SK-N-SH (cell line): ENCODE measurements at regions not wholly inside any gene's neighbourhood (a gene's known extent, or its start where the extent isn't known, plus 50 kb on each side); places are given as distances from the start of the nearest gene placed in this dataset.

ENCODE experiments used
- CTCF ChIA-PET: fragments of 300-600, 350-600 bp; formaldehyde crosslinking; extraction: SDS; loops from one replicate; lab custom pipeline; 2021; lab: Yijun Ruan, JAX
- POLR2A ChIA-PET: fragments of 350-600 bp; sonication (Branson Sonifier 250); formaldehyde crosslinking; extraction: SDS; loops from one replicate; lab custom pipeline; 2020; ENCODE audit warnings: antibody characterized with exemption, inconsistent platforms; lab: Yijun Ruan, JAX
- DNase-seq: peaks from one replicate; pipeline ENCODE4 v3.0.0; 2012
- H2AFZ ChIP-seq: fragments of 200-600 bp; sonication (generic); 2 replicates; pipeline ENCODE4 v1.8.1; 2016; ENCODE audit warnings: antibody characterized with exemption, mild to moderate bottlenecking, low read depth
- H3F3A ChIP-seq: fragments of 200-600 bp; sonication (generic); replicated peaks from 2 replicates; pipeline ENCODE3; 2016; ENCODE audit warnings: antibody characterized with exemption, mild to moderate bottlenecking; ENCODE audit not compliant: insufficient read depth
- H3K27ac ChIP-seq, 2 experiments: fragments of 200-500 bp in 1 of 2; fragments of 200-600 bp in 1 of 2; sonication (Bioruptor generic) in 1 of 2; sonication (generic), shearing (Covaris generic) in 1 of 2; 2 replicates each; pipeline versions ENCODE4 v1.5.1 to v1.6.1; 2014 to 2016; ENCODE audit warnings: low read depth in 2 of 2, inconsistent platforms in 1 of 2, low read length in 1 of 2, mild to moderate bottlenecking in 1 of 2, mixed read lengths in 1 of 2
- H3K27me3 ChIP-seq: fragments of 200-600 bp; sonication (generic), shearing (Covaris generic); 2 replicates; pipeline ENCODE4 v1.6.1; 2016; ENCODE audit warnings: mixed run types; ENCODE audit not compliant: insufficient read depth
- H3K36me3 ChIP-seq, 2 experiments: fragments of 200-500 bp in 1 of 2; fragments of 200-600 bp in 1 of 2; sonication (Bioruptor generic) in 1 of 2; sonication (generic) in 1 of 2; replicated peaks in 1 of 2; 2 replicates each; pipeline versions ENCODE3 to v1.5.1; 2014 to 2016; ENCODE audit warnings: low read length in 1 of 2, mild to moderate bottlenecking in 1 of 2; ENCODE audit not compliant: insufficient read depth in 2 of 2, control insufficient read depth in 1 of 2
- H3K4me1 ChIP-seq, 2 experiments: fragments of 200-500 bp in 1 of 2; fragments of 200-600 bp in 1 of 2; sonication (Bioruptor generic) in 1 of 2; sonication (generic), shearing (Covaris generic) in 1 of 2; 2 replicates each; pipeline versions ENCODE4 v1.5.1 to v1.6.1; 2014 to 2016; ENCODE audit warnings: low read depth in 1 of 2, low read length in 1 of 2, mixed run types in 1 of 2; ENCODE audit not compliant: insufficient read depth in 2 of 2, control insufficient read depth in 1 of 2
- H3K4me2 ChIP-seq: fragments of 200-600 bp; sonication (generic), shearing (Covaris generic); 2 replicates; pipeline ENCODE4 v1.6.1; 2017; ENCODE audit warnings: mixed run types
- H3K4me3 ChIP-seq, 2 experiments: fragments of 200-500 bp in 1 of 2; fragments of 200-600 bp in 1 of 2; sonication (Bioruptor generic) in 1 of 2; sonication (generic), shearing (Covaris generic) in 1 of 2; 2 replicates each; pipeline versions ENCODE4 v1.5.1 to v1.8.1; 2014 to 2016; ENCODE audit warnings: low read depth in 2 of 2, inconsistent platforms in 1 of 2, low read length in 1 of 2, mild to moderate bottlenecking in 1 of 2, mixed read lengths in 1 of 2, moderate library complexity in 1 of 2
- H3K79me2 ChIP-seq: fragments of 200-600 bp; sonication (generic); 2 replicates; pipeline ENCODE4 v1.8.1; 2017; ENCODE audit warnings: mild to moderate bottlenecking; ENCODE audit not compliant: insufficient read depth
- H3K9ac ChIP-seq: fragments of 200-600 bp; sonication (generic); 2 replicates; pipeline ENCODE4 v1.6.1; 2017; ENCODE audit warnings: mixed run types
- H3K9me2 ChIP-seq: fragments of 200-600 bp; sonication (generic); 2 replicates; pipeline ENCODE4 v1.6.1; 2017; ENCODE audit warnings: mixed run types
- H3K9me3 ChIP-seq: fragments of 200-600 bp; sonication (generic); 2 replicates; pipeline ENCODE4 v1.6.1; 2017; ENCODE audit warnings: mixed run types, mild to moderate bottlenecking, moderate library complexity
- H4K20me1 ChIP-seq: fragments of 200-600 bp; sonication (generic); 2 replicates; pipeline ENCODE4 v1.6.1; 2017; ENCODE audit warnings: mild to moderate bottlenecking, mixed run types; ENCODE audit not compliant: insufficient read depth
- EZH2phosphoT487 ChIP-seq: fragments of 200-600 bp; sonication (generic); IDR thresholded peaks from 2 replicates; pipeline ENCODE4 v1.6.1; 2017; ENCODE audit warnings: low read depth, mixed run types, mild to moderate bottlenecking, antibody characterized with exemption, moderate library complexity, borderline replicate concordance
- FOXJ3 ChIP-seq: sonication (generic); formaldehyde crosslinking; IDR thresholded peaks from 2 replicates; pipeline ENCODE4 v1.5.1; 2020; ENCODE audit warnings: mild to moderate bottlenecking, missing genetic modification reagents
- JUND ChIP-seq: IDR thresholded peaks from 2 replicates; pipeline ENCODE4 v1.4.0; 2012
- MXI1 ChIP-seq: IDR thresholded peaks from 2 replicates; pipeline ENCODE4 v1.6.1; 2012; ENCODE audit warnings: mild to moderate bottlenecking, low read depth, low read length, improper control_type of control experiment
- NFIC ChIP-seq: IDR thresholded peaks from 2 replicates; pipeline ENCODE4 v1.4.0; 2012; ENCODE audit warnings: borderline replicate concordance
- NRF1 ChIP-seq: IDR thresholded peaks from 2 replicates; pipeline ENCODE4 v1.6.1; 2012; ENCODE audit warnings: low read depth, mild to moderate bottlenecking, low read length
- RCOR1 ChIP-seq: fragments of 150-350 bp; IDR thresholded peaks from 2 replicates; pipeline ENCODE4 v1.6.1; 2017; ENCODE audit warnings: antibody characterized with exemption, low read length
- TEAD4 ChIP-seq: IDR thresholded peaks from 2 replicates; pipeline ENCODE4 v1.4.0; 2012; ENCODE audit warnings: mild to moderate bottlenecking, borderline replicate concordance; ENCODE audit not compliant: insufficient read depth
- whole genome bisulfite sequencing: methylation state at CpG from one replicate; pipeline ENCODE4 v1.1.6; 2017; ENCODE audit warnings: low lambda C conversion rate; 5-methylcytosine and 5-hydroxymethylcytosine counted together
- TF ChIP-seq, protein P1 (sequence below): fragments of 150-350 bp; IDR thresholded peaks from 2 replicates; pipeline ENCODE4 v1.6.1; 2016; ENCODE audit warnings: mild to moderate bottlenecking, low read depth, low read length
- TF ChIP-seq, protein P2 (sequence below): IDR thresholded peaks from 2 replicates; pipeline ENCODE4 v1.4.0; 2012; ENCODE audit warnings: low read depth, borderline replicate concordance
- TF ChIP-seq, protein P3 (sequence below): IDR thresholded peaks from 2 replicates; pipeline ENCODE4 v1.6.1; 2012; ENCODE audit warnings: mild to moderate bottlenecking, low read depth, low read length, moderate library complexity

DNA sequence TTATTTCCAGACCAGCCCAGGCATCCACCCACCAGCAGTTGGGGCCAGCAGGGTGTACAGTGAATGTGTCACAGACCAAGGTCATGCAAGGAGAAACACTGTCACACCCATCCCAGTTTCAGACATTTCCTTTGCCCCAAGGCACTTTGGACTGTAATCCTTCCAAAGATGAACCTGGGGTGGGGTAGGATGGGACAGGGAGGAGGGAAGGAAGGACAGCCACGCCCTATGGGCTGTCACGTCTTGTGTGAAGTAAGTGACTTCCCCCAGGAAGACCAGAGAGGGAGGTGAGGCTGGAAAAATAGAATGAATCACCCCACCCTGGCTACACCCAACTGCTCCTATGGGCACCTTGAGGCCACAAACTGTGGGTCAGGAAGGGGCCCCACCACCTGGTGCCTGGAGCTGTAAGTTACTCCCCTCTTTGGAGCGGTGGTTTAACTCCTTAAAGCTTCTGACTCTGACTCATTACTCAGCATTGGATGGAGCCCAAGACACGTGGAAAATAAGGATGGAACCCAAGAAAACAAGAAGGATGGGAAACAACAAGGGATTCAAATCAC, 349.9 kb upstream of the KLF3 start:
- H3K4me2 ChIP-seq: no peak overlapping the region
- H3K79me2 ChIP-seq: no peaks in the 10 kb centered on the region
- H3K9ac ChIP-seq: no peak overlapping the region
- DNase-seq: no peak
- TF ChIP-seq RCOR1 (no peak), EZH2phosphoT487 (no peak), TEAD4 (no peak), MXI1 (no peak), FOXJ3 (CRISPR knock-in tag) (no peak), NFIC (no peak), NRF1 (no peak), JUND (no peak)
- TF ChIP-seq, protein P1, sequence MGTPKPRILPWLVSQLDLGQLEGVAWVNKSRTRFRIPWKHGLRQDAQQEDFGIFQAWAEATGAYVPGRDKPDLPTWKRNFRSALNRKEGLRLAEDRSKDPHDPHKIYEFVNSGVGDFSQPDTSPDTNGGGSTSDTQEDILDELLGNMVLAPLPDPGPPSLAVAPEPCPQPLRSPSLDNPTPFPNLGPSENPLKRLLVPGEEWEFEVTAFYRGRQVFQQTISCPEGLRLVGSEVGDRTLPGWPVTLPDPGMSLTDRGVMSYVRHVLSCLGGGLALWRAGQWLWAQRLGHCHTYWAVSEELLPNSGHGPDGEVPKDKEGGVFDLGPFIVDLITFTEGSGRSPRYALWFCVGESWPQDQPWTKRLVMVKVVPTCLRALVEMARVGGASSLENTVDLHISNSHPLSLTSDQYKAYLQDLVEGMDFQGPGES: no peak
- TF ChIP-seq, protein P2, sequence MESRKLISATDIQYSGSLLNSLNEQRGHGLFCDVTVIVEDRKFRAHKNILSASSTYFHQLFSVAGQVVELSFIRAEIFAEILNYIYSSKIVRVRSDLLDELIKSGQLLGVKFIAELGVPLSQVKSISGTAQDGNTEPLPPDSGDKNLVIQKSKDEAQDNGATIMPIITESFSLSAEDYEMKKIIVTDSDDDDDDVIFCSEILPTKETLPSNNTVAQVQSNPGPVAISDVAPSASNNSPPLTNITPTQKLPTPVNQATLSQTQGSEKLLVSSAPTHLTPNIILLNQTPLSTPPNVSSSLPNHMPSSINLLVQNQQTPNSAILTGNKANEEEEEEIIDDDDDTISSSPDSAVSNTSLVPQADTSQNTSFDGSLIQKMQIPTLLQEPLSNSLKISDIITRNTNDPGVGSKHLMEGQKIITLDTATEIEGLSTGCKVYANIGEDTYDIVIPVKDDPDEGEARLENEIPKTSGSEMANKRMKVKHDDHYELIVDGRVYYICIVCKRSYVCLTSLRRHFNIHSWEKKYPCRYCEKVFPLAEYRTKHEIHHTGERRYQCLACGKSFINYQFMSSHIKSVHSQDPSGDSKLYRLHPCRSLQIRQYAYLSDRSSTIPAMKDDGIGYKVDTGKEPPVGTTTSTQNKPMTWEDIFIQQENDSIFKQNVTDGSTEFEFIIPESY: no peak
- TF ChIP-seq, protein P3, sequence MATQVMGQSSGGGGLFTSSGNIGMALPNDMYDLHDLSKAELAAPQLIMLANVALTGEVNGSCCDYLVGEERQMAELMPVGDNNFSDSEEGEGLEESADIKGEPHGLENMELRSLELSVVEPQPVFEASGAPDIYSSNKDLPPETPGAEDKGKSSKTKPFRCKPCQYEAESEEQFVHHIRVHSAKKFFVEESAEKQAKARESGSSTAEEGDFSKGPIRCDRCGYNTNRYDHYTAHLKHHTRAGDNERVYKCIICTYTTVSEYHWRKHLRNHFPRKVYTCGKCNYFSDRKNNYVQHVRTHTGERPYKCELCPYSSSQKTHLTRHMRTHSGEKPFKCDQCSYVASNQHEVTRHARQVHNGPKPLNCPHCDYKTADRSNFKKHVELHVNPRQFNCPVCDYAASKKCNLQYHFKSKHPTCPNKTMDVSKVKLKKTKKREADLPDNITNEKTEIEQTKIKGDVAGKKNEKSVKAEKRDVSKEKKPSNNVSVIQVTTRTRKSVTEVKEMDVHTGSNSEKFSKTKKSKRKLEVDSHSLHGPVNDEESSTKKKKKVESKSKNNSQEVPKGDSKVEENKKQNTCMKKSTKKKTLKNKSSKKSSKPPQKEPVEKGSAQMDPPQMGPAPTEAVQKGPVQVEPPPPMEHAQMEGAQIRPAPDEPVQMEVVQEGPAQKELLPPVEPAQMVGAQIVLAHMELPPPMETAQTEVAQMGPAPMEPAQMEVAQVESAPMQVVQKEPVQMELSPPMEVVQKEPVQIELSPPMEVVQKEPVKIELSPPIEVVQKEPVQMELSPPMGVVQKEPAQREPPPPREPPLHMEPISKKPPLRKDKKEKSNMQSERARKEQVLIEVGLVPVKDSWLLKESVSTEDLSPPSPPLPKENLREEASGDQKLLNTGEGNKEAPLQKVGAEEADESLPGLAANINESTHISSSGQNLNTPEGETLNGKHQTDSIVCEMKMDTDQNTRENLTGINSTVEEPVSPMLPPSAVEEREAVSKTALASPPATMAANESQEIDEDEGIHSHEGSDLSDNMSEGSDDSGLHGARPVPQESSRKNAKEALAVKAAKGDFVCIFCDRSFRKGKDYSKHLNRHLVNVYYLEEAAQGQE: no peak
- H2AFZ ChIP-seq: no peak overlapping the region
- no peak overlapping the region for H3K27ac ChIP-seq
- H3F3A ChIP-seq: no peaks in the 10 kb centered on the region
- no peaks in the 10 kb centered on the region for H3K27me3 ChIP-seq
- WGBS: 49% methylated on average over 4 of the region's 4 CpGs
- no peaks in the 10 kb centered on the region for H4K20me1 ChIP-seq
- ChIA-PET CTCF (interaction anchor here (0.9 to 2.5 kb wide), 5 partner anchors 11 to 361 kb away, joined by 3 to 9 read pairs (median 3); no protein-coding TSS in a partner anchor), POLR2A (no interaction called here)
- H3K9me3 ChIP-seq: no peaks in the 10 kb centered on the region
- no peaks in the 10 kb centered on the region for H3K9me2 ChIP-seq
- H3K4me1 ChIP-seq: no peaks in the 10 kb centered on the region; a peak in 1 of 4 replicates
- H3K4me3 ChIP-seq: no peak overlapping the region
- H3K36me3 ChIP-seq: no peaks in the 10 kb centered on the region
